Upper lobe of left lung (tissue), 6 donors: ENCODE measurements at regions not wholly inside any gene's neighbourhood (a gene's known extent, or its start where the extent isn't known, plus 50 kb on each side); places are given as distances from the start of the nearest gene placed in this dataset.
"Not testable (repeated sequence)": the region's sequence is repeated elsewhere in the genome, so short reads cannot be mapped to it uniquely, and the experiment has no call there.

Experiments
- ATAC-seq, 2 donors: fragments of 200-7000 bp; cut with Tn5 transposase; one replicate each; pipeline ENCODE4 v1.9.1; 2022; ENCODE audit warnings: mild to moderate bottlenecking in 2 of 2, moderate library complexity in 2 of 2; ENCODE audit not compliant: low FRiP score in 2 of 2
- DNase-seq, 2 donors: peaks; one replicate each; pipeline ENCODE4 v3.0.0-alpha.2; 2019 to 2020
- H3K27ac ChIP-seq, 4 donors: fragments of 200-600 bp; sonication (generic); one replicate each; pipeline ENCODE4 v1.5.1; 2016 to 2019
- H3K27me3 ChIP-seq, 4 donors: fragments of 200-600 bp; sonication (generic); one replicate each; pipeline ENCODE4 v1.5.1; 2017 to 2019
- H3K36me3 ChIP-seq, 4 donors: fragments of 200-600 bp; sonication (generic); one replicate each; pipeline ENCODE4 v1.5.1; 2016 to 2019
- H3K4me1 ChIP-seq, 4 donors: fragments of 200-600 bp; sonication (generic); one replicate each; pipeline ENCODE4 v1.5.1; 2018 to 2019
- H3K4me3 ChIP-seq, 4 donors: fragments of 200-600 bp; sonication (generic); one replicate each; pipeline ENCODE4 v1.5.1; 2017 to 2019; ENCODE audit warnings: mild to moderate bottlenecking in 2 of 4, moderate library complexity in 1 of 4
- H3K9me3 ChIP-seq, 4 donors: fragments of 200-600 bp; sonication (generic); one replicate each; pipeline ENCODE4 v1.5.1; 2018 to 2019
- CTCF ChIP-seq, 6 experiments: fragments of 450-650 bp in 4 of 6; fragments of 200-600 bp in 2 of 6; sonication (generic) in 2 of 6; IDR thresholded peaks; one replicate each; pipeline ENCODE4 v1.5.1; 2016 to 2019; ENCODE audit warnings: antibody characterized with exemption in 6 of 6
- EP300 ChIP-seq, 4 donors: sonication (generic); formaldehyde crosslinking; IDR thresholded peaks; one replicate each; pipeline ENCODE4 v1.5.1; 2017; ENCODE audit warnings: antibody characterized with exemption in 4 of 4, control low read depth in 2 of 4
- POLR2A ChIP-seq, 4 donors: fragments of 450-650 bp; IDR thresholded peaks; one replicate each; pipeline ENCODE4 v1.5.1; 2016 to 2017; ENCODE audit warnings: antibody characterized with exemption in 4 of 4, mild to moderate bottlenecking in 2 of 4
- POLR2AphosphoS5 ChIP-seq, 2 donors: sonication (generic); formaldehyde crosslinking; IDR thresholded peaks; one replicate each; pipeline ENCODE4 v1.5.1; 2017; ENCODE audit warnings: antibody characterized with exemption in 2 of 2
- WGBS, 2 donors: methylation state at CpG; one replicate each; pipeline ENCODE4 v1.1.5; 2017 to 2018; 5-methylcytosine and 5-hydroxymethylcytosine counted together
- donor health status: DM: no; HTN: no; CAD: no; lungs with moderate emphysema.
- donor health status: DM: no; HTN: yes; CAD: no; lungs with severe emphysema.

GRCh38 chr6:161657-162056, 130.6 kb upstream of the DUSP22 start:
- WGBS, 2 donors = 56 to 79% methylated on average over 2 of the region's 2 CpGs
- H3K27ac ChIP-seq, H3K36me3 ChIP-seq, H3K4me1 ChIP-seq, ATAC-seq, H3K9me3 ChIP-seq, DNase-seq, H3K27me3 ChIP-seq, H3K4me3 ChIP-seq: not testable (repeated sequence)

- Histone ChIP-seq H3K9me3 (no peaks in the 10 kb centered on the region), H3K4me1 (no peaks in the 10 kb centered on the region), H3K27me3 (no peaks in the 10 kb centered on the region), H3K27ac (no peak overlapping the region), H3K4me3 (no peak overlapping the region), H3K36me3 (no peaks in the 10 kb centered on the region)
- 87 to 89% methylated on average over 7 of the region's 7 CpGs for WGBS, 2 donors
- TF ChIP-seq POLR2AphosphoS5 (IDR thresholded peaks at IDR 0.05) (no peak), EP300 (IDR thresholded peaks at IDR 0.05) (no peak), CTCF (IDR thresholded peaks at IDR 0.05) (no peak), POLR2A (IDR thresholded peaks at IDR 0.05) (no peak)
- ATAC-seq (no peak), DNase-seq (no peak)
Measured at GRCh38 chr6:164720-165119, 127.6 kb upstream of the DUSP22 start.

GRCh38 chr6:165263-165662, 127.0 kb upstream of the DUSP22 start:
- Histone ChIP-seq H3K27ac (no peak overlapping the region), H3K4me1 (no peaks in the 10 kb centered on the region), H3K36me3 (no peaks in the 10 kb centered on the region), H3K9me3 (no peaks in the 10 kb centered on the region), H3K4me3 (no peak overlapping the region), H3K27me3 (no peaks in the 10 kb centered on the region)
- 95 to 96% methylated on average over 1 of the region's 1 CpG for WGBS, 2 donors
- DNase-seq = no peak
- TF ChIP-seq CTCF (IDR thresholded peaks at IDR 0.05) = no peak
- TF ChIP-seq EP300 (IDR thresholded peaks at IDR 0.05) = no peak
- TF ChIP-seq POLR2A (IDR thresholded peaks at IDR 0.05) = no peak
- TF ChIP-seq POLR2AphosphoS5 (IDR thresholded peaks at IDR 0.05) = no peak
- no peak for ATAC-seq

GRCh38 chr6:165906-166305, 126.4 kb upstream of the DUSP22 start:
- TF ChIP-seq CTCF (IDR thresholded peaks at IDR 0.05) (no peak), POLR2AphosphoS5 (IDR thresholded peaks at IDR 0.05) (no peak), EP300 (IDR thresholded peaks at IDR 0.05) (no peak), POLR2A (IDR thresholded peaks at IDR 0.05) (no peak)
- DNase-seq = no peak
- Histone ChIP-seq H3K4me1 (no peaks in the 10 kb centered on the region), H3K4me3 (no peak overlapping the region), H3K27ac (no peak overlapping the region), H3K9me3 (no peaks in the 10 kb centered on the region), H3K27me3 (no peaks in the 10 kb centered on the region), H3K36me3 (no peaks in the 10 kb centered on the region)
- no peak for ATAC-seq

GRCh38 chr6:168865-169455, 123.3 kb upstream of the DUSP22 start:
- no peaks in the 10 kb centered on the region for H3K9me3 ChIP-seq
- no peaks in the 10 kb centered on the region for H3K4me1 ChIP-seq
- no peak overlapping the region for H3K27ac ChIP-seq
- no peaks in the 10 kb centered on the region for H3K27me3 ChIP-seq
- ATAC-seq (no peak), DNase-seq (no peak)
- no peaks in the 10 kb centered on the region for H3K36me3 ChIP-seq
- no peak overlapping the region for H3K4me3 ChIP-seq
- no peak for TF ChIP-seq POLR2A (IDR thresholded peaks at IDR 0.05)
- TF ChIP-seq EP300 (IDR thresholded peaks at IDR 0.05) = no peak
- TF ChIP-seq POLR2AphosphoS5 (IDR thresholded peaks at IDR 0.05) = no peak
- peak; percentile 28 to 74 (median 53) for TF ChIP-seq CTCF (IDR thresholded peaks at IDR 0.05)
- WGBS, 2 donors = 33 to 34% methylated on average over 3 of the region's 3 CpGs
